HG02973 (cell line): ENCODE measurements at regions not wholly inside any gene's neighbourhood (a gene's known extent, or its start where the extent isn't known, plus 50 kb on each side); places are given as distances from the start of the nearest gene placed in this dataset.

Experiments used
- ATAC-seq: cut with Tn5 transposase; IDR thresholded peaks from one replicate; pipeline ENCODE4 v1.9.1; 2021; ENCODE audit warnings: moderate library complexity; ENCODE audit not compliant: unreplicated experiment

DNA sequence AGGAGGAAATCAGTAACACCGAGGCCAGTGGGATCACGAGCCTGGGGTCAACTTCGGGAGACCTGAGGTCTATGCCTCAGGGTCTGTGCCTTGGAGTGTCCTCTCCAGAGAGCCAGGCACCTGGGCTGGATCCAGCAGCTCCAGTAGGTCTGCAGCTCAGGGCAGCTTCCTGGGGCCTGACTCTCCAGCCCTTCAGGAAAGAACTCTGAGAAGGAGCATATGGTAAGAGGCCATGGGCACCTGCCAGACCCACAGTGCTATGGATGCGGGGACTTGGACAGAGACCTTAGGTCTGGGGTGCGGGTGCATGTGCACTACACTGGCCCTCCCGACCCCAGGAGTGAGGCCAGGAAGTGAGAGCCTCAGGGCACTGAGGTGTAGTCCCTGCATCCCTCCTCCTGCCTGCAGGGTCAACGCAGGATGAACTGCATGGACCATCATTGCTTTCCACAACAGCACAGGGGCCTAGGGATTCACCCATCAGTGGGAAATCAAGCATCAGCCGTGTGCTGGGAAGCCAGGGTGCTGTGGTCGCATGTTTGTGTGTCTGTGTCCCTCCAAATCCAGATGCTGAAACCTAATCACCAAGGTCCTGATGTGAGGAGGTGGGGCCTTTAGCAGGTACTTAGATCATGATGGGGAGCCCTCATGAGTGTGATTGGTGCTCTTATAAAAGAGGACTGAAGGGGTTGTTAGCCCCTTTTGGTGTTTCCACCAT is 210.9 kb upstream of the CST7 start:
- ATAC-seq: no peak

DNA sequence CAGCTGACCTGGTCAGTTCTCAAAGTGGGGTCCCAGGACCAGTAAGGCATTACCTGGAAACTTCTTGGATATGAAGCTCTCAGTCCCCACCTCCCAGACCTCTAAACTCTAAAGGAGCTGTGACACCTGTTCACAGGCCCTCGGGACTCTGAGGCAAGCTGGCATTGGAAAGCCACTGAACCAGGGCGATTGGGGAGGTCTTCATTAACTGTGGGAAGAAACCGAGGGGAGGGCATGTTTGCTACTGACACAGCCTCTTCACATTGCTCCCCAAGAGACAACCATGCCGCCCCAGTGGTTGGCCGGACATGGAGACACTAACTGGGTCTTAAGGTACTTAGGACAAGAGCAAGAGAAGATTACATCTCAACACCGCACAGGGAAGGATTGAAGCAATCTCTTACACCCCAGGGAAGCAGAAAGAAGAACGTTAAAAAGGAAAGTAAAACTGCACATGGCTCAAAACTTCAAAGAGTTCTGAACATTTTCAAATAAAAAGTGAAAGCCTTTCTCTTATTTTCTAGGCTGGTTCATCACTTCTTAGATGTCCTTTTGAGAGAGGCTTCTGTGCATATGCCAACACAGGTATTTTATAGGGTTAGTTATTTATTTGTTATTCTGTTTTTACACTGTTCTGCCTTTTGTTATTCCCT is 210.0 kb upstream of the CST7 start:
- peak; percentile 63 for ATAC-seq

DNA sequence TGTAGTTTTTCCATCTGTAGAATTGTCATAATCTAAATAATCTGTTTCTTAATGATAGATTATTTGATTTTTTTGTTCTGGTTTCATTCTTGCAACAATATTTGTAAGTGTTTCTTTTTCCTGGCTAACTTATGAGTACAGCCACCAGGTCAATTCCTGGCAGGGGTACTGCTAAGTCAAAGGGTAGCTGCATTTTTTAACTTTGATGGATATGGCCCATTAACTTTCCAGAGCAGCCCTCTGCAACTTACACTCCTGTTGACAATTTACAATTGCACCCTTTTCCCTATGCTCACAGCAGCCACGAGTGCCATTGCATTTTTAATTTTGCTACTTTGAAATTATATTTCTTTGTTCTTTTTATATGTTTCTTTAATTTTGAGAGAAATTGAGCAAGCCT is 209.3 kb upstream of the CST7 start:
- ATAC-seq: no peak

DNA sequence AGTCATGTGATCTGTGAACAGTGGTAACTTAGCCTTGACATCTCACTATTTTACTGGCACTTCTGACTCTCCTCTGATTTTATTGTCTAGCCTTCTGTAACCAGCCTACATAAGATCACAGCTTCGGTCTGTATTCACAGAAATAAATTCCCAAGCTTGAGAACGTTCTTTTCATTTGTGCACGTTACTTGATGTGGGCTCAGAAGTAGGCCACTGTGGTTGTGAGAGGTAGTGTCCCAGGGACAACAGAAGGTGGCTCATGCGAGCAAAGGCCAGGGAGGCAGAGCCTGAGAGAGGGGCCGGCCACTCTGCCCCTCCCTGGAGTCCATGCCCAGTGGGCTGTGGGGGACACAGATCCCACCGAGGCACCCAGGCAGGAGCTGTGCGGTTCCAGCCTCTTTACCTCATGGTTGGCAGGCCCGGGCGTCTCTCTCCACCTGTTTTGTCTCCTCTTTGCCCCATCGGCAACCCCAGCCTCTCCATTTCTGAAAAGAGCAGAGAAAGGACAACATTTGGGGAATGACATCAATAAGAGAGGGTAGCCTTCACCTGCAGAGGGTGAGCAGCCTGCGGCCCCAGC is 207.5 kb upstream of the CST7 start:
- no peak for ATAC-seq

DNA sequence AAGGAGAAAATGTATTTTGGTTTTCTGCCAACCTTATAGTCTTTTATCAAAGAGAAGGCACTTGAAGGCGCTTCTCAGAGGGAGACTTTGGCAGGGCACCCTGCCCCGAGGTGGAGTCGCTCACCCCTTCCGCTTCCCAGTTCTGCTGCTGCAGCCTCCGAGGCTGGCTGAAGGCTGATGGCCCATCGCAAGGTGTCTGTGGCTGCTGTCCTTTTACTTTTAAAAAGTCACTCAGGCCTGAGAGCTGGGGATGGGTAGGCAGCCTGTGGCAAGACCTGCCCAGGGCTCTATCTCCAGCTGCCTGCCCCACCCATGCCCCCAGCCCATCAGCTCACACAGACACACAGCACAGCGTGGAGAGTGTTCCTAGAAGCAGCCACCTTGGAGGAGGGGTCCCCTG is 206.6 kb upstream of the CST7 start:
- no peak for ATAC-seq

DNA sequence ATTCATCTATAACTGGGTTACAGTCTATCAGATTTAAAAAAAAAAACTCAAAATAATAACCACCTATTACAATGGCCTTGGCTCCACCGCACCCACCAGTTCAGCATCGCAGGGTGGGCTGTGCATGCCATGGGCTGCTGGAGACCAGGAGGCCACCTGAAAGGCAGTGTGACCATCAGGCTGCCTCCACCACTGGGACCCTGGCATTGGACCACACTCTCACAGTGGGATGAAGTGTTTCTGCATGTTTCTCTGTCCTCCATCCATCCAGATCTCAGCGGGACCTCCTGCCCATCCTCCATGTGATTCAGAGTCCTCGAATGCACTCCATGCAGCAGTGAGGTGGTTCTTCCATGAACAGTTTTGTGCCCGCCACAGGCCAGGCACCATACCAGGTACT is 206.1 kb upstream of the CST7 start:
- no peak for ATAC-seq

DNA sequence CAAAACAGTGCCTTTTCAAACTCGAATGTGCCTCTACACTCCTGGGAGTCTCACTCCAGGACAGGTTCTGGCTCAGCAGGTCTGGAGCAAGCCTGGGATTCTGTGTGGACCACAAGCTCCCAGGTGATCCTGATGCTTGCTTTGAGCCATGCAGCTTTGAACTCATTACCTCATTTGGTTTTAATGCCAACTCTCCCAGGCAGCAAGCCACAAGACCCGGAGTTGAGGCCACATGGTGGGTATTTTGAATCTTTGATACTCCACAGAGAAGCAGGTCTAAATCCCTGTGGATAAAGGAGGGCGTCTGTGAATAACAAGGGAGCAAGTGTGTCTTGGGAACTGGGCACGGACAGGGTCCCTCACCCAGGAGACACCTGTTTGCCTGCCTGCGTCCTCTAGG is 205.4 kb upstream of the CST7 start:
- no peak for ATAC-seq

DNA sequence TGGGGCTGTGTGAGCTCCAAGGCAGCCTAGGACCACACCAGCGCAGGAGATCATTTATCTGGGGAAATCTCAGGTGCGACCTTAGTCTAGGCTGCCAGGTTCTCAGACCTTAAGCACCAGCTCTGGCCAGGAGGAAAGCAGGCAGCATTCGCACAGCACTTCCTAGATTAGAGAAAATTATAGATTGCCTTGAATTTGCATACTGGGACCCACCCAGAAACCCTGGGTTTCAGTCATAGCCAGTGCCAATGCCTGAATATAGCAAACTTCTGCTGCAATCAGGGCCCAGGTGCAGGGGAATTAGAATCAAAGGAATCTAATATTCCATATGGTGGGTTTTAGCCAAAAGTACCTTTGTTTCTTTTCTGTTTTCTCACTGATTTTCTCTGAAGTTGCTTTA is 204.3 kb upstream of the CST7 start:
- ATAC-seq: no peak

DNA sequence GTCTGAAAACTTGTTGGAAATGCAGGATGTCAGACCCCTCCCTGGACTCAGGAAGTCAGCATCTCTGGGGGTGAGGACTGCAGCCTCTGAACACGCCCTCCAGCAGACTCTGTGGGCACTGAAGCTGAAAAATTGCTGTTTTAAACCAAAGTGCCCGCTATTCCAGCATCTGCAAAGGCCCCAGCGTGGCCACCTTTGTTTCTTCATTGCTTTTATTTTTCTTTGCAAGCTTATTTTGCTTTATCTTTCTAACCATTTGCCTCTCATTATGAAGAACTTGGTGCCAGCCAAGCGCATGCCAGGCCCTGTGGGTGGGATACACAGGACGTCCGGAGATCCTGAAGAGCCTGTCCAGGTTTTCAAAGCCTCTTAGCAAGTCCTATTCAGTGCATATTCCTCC is 203.9 kb upstream of the CST7 start:
- no peak for ATAC-seq

DNA sequence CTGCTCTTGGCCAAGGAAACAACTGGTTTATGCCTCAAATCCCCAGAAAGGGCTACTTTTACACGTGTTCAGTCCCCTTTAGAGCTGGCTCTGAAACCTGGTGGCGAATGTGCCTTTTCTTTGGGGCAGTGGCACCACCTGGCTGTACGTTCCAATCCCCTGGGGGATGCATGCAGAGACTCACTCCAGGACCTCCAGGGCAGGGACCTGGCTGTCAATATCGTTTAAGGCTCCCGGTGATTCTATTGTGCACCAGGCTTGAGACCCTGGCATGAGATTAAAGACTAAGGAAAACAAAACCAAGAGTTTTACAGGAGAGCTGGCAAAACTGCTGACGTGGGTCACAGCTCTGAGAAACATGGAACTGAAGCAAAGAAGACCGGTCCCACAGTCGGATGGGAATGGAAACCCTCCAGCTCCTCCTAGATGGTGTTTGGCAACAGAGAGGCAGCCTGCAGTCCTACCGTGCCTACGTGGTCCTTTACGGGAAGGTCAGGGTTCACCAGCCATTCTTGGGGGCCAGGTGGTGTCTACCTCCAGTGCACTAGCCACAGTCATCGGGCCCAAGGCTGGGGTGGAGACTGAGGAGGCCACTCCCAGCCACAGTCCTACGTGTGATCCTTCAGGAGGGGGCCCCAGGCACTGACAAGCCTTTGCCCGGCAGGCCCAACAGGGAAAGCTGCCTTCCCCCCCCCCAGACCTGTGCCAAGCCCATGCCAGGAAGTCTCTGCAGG is 203.3 kb upstream of the CST7 start:
- no peak for ATAC-seq

DNA sequence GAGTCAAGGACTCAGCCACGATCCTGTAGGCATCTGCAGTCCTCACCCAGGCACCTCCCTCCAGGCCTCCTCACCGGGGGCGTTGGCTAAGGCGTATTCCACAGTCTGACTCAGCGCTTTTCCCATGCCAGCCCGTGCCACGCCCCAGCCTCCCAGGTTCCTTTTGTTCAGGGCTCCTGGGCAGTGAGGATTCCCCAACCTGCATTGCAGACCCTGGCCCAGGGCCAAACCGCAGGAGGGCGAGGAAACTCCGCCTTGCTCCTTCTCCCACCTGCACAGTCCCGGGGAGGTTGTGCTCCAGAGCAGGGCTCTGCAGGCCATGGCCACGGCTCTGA is 202.8 kb upstream of the CST7 start:
- ATAC-seq: no peak

DNA sequence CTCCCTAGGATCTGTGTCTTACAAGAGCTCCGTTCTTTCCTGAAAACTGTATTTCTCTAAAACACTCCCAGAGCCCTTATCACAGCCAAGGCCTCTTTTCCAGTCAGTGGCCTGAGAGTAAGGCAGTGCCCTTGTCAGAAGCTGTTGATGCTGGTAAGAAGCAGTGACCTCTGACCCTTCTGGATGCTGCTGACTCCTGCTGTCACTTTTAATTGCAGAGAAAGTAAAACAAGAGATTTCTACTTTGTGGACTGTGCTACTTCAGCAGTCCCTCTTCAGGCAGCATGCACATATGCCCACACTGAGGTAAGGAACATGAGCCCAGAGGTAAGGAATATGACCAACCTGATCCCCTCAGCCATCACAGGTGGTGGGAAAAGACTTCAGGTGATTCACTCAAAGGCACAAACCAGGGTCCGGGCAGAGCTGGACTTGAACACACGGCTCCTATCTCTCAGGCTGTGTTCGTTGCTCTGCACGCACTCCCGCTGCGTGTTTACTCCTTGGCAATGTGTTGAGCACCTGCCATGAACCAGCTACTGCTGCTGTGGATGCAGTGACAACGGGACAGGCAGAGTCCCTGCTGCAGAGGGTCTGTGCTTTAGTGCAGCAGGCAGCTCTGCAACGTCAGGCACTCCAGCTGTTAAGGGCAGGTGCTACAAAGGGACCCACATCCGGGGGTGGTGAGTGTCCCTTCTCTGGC is 201.9 kb upstream of the CST7 start:
- no peak for ATAC-seq

DNA sequence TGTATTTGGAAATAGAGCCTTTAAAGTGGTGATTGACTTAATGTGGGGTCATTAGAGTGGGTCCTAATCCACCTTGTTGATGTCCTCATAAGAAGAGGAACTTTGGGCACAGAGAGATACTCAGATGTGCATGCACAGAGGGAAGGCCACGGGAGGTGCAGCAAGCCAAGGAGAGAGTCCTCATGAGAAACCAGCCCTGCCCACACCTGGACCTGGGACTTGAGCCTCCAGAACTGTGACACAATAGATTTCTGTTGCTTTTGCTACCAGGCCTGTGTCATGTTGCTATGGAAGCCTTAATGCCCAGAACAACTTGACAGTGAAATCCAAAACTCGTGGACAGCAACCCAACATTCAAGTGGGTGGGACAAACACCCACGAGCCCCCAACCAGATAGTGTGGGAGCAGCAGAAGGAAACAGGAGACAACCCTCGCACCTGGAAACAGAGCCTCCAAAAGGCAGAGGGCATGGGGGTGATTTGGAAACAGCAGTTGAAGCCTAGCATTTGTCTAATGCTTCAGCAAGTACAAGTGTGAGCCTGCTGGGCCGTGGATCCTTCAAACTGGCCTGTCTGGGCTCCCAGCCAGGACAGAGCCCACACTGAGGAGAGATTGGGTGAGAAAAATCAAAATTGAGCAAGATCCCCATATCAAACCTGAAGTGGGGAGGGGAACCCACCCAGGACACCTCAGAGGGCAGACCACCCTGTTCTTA is 201.0 kb upstream of the CST7 start:
- no peak for ATAC-seq

DNA sequence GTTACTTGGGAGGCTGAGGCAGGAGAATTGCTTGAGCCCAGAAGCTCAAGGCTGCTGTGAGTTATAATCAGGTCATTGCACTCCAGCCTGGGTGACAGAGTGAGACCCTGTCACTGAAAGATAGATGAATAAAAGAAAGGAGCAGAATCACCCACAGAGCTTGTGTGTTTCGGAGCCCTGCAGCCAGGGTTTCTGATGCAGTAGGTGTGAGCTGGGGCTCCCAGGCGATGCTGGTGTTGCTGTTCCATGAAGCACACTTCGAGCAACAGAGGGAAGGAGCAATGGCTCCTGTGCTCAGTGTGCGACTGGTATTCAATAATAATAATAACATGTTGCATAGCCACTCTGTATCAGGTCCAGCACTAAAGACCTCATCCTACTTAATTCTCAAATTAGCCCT is 197.5 kb upstream of the CST7 start:
- no peak for ATAC-seq

DNA sequence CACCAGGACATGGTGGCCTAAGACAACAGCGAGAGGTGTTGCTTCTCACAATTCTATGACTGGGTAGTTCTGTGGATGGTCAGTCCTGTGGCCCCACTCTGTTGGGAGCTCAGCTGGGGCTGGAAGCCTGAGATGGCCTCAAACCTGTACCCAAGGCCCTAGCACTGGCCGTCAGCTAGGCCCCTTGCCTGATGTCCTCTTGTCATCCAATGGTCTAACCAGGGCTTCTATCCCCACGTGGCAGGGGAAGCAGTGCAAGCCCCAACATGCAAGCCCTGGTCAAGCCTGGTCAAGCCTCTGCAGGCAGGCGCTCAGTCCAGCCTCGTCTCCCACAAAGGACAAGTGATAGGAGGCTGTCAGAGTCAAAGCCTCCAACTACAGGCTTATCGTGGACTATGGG is 196.5 kb upstream of the CST7 start:
- no peak for ATAC-seq

DNA sequence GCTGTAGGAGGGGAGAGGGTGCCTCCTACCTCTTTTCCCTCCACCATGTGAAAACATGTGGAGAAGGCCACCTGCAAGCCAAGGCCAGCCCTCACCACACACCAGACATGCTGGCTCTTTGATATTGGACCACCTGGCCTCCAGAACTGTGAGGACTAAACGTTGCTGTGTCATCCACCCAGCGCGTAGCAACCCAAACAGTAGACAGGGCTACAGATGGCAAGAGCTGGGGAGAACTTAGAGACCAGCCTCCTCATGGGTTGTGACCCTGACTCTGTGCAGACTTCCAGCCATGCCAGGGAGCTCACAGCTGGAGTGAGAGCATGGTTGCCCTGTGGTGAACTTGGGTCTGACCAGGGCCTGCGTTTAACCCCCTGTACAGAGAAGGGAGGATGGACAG is 195.9 kb upstream of the CST7 start:
- ATAC-seq: no peak

DNA sequence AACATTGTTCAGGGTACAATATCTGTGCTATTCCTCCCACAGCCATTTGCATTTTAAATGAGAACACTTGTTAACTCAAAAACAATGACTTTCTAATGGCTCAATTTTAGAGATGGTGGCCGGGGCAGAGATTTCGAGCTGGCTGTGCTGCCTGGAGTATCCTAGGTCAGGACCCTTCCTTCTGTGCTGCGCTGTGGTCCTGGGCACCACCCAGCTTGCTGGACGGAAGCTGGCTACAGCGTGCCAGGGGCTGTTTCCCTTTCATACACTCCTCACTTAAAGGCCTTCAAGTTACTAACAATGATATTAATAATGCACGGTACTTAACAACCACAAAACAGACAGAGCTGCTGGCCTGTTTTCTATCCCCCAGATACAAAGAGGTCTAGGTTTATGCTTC is 194.4 kb upstream of the CST7 start:
- ATAC-seq: no peak

DNA sequence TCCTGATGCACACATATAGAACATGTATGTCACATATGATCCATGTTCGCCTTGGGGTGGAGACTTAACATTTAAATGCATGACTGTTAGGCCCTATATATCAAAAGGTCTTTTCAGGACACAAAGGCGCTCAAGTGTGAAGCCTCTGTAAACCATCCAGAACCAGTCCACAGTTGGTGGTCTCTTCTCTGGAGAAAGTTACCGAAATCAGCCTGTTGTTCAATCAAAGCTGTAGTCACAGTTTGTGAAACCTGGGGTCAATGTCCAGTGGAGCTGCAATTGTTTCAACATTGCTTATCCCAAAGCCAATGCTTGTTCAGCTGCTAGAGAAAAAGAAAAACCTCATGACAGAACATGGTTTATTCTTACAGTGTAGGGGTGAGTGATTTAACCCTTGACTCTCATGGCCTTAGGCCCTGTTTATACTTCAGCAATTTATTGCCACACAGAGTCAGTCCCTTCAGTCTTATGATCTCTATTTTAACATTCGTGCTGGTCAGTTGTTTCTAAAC is 193.6 kb upstream of the CST7 start:
- ATAC-seq: no peak

DNA sequence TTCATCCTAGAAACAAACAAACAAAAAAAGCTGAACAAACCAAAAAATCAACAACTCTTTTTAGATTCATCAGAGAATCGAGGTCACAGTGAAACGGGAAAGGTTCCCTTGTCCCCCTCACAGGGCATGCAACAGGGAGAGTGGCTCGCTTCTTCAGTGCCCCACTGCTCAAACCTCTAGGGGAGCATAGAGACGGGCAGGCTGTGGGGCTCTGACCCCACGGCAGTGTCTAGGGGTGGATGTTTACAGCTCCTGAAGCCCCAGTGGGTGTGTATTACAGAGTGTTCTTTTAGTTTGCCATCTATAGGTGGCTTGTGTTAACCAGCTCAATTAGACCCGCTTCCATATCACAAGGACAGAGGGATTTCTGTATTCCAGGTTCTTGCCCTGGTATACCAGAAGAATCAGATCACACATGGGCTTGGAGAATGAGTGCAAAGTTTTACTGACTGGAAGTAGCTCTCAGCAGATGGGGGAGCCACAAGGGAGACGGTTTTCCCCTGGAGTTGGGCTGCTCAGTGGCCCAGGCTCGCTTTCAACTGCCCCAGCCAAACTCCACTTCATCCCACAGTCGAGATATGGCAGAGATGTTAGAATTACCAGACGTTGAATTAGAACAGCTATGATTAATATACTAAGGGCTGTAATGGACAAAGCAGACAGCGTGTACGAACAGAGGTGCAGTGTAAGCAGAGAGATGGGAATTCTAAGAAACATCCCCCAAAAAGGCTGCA is 192.6 kb upstream of the CST7 start:
- ATAC-seq: no peak
